Left ventricle myocardium inferior (tissue), 1 donor: ENCODE measurements at regions not wholly inside any gene's neighbourhood (a gene's known extent, or its start where the extent isn't known, plus 50 kb on each side); places are given as distances from the start of the nearest gene placed in this dataset.
"Not testable (repeated sequence)": the region's sequence is repeated elsewhere in the genome, so short reads cannot be mapped to it uniquely, and the experiment has no call there.

Source experiments
- DNase-seq: peaks from one replicate; pipeline ENCODE4 v3.0.0-alpha.2; 2020
- H3K27ac ChIP-seq: fragments of 200-600 bp; replicated peaks from 2 replicates; pipeline ENCODE4 v1.8.0; 2021
- H3K27me3 ChIP-seq: fragments of 200-600 bp; 2 replicates; pipeline ENCODE4 v1.8.0; 2021; ENCODE audit warnings: low read depth
- H3K36me3 ChIP-seq: fragments of 200-600 bp; 2 replicates; pipeline ENCODE4 v1.8.0; 2021
- H3K4me1 ChIP-seq: fragments of 200-600 bp; 2 replicates; pipeline ENCODE4 v1.8.0; 2021
- H3K4me3 ChIP-seq: fragments of 200-600 bp; 2 replicates; pipeline ENCODE4 v1.8.0; 2021; ENCODE audit warnings: mild to moderate bottlenecking, moderate library complexity
- H3K9me3 ChIP-seq: fragments of 200-600 bp; replicated peaks from 2 replicates; pipeline ENCODE4 v1.8.0; 2021
- CTCF ChIP-seq: fragments of 200-600 bp; IDR thresholded peaks from 2 replicates; pipeline ENCODE4 v1.8.0; 2021; ENCODE audit warnings: antibody characterized with exemption, mild to moderate bottlenecking, borderline replicate concordance
- intact Hi-C: fragments of 100-400 bp; cut with micrococcal nuclease; formaldehyde crosslinking; loops from one replicate; pipeline ENCODE4 v1.11.0; 2022
- donor health status: DM: no; HTN: yes; CAD: no; lungs with severe emphysema.

- no peak overlapping the region for H3K4me3 ChIP-seq
- H3K4me1 ChIP-seq, result no peaks in the 10 kb centered on the region
- intact Hi-C loops, result no loop called here
- H3K27ac ChIP-seq, result no peak overlapping the region
- H3K27me3 ChIP-seq, result peaks cover 4% of the 10 kb centered on the region
- DNase-seq, result no peak
- TF ChIP-seq CTCF, result no peak
- H3K36me3 ChIP-seq, result no peaks in the 10 kb centered on the region
- peaks cover 27% of the 10 kb centered on the region for H3K9me3 ChIP-seq
Measured at GRCh38 chr2:175431101-175431946, 249.8 kb upstream of the ATP5MC3 start.

GRCh38 chr2:175430236-175430635 is 248.7 kb upstream of the ATP5MC3 start:
- Histone ChIP-seq H3K4me3 (no peak overlapping the region), H3K4me1 (no peaks in the 10 kb centered on the region), H3K36me3 (no peaks in the 10 kb centered on the region), H3K27ac (no peak overlapping the region), H3K9me3 (peaks cover 27% of the 10 kb centered on the region), H3K27me3 (peaks cover 5% of the 10 kb centered on the region)
- no peak for DNase-seq
- intact Hi-C loops, result no loop called here
- TF ChIP-seq CTCF, result no peak

GRCh38 chr2:175418224-175418835 is 236.8 kb upstream of the ATP5MC3 start:
- Histone ChIP-seq H3K27ac (no peak overlapping the region), H3K9me3 (no peaks in the 10 kb centered on the region), H3K4me1 (no peaks in the 10 kb centered on the region), H3K36me3 (no peaks in the 10 kb centered on the region), H3K27me3 (peaks cover 18% of the 10 kb centered on the region), H3K4me3 (no peak overlapping the region)
- no peak for TF ChIP-seq CTCF
- no peak for DNase-seq
- intact Hi-C loops, result no loop called here

GRCh38 chr2:175414882-175415487 is 233.5 kb upstream of the ATP5MC3 start:
- Histone ChIP-seq H3K9me3 (no peaks in the 10 kb centered on the region), H3K27ac (no peak overlapping the region), H3K27me3 (peaks cover 17% of the 10 kb centered on the region), H3K4me1 (no peaks in the 10 kb centered on the region), H3K36me3 (no peaks in the 10 kb centered on the region), H3K4me3 (no peak overlapping the region)
- peak; percentile 75 for TF ChIP-seq CTCF
- DNase-seq, result peak; percentile 62
- intact Hi-C loops, result no loop called here

- Histone ChIP-seq H3K27me3 (peaks cover 17% of the 10 kb centered on the region), H3K9me3 (no peaks in the 10 kb centered on the region), H3K4me3 (no peak overlapping the region), H3K4me1 (no peaks in the 10 kb centered on the region), H3K27ac (no peak overlapping the region), H3K36me3 (no peaks in the 10 kb centered on the region)
- intact Hi-C loops, result no loop called here
- TF ChIP-seq CTCF, result no peak
- DNase-seq, result no peak
Measured at GRCh38 chr2:175414191-175414881, 232.8 kb upstream of the ATP5MC3 start.

GRCh38 chr2:175410941-175411340 is 229.4 kb upstream of the ATP5MC3 start:
- H3K36me3 ChIP-seq, H3K27ac ChIP-seq, H3K4me1 ChIP-seq, DNase-seq, H3K9me3 ChIP-seq, intact Hi-C loops, H3K4me3 ChIP-seq: not testable (repeated sequence)
- H3K27me3 ChIP-seq, result peaks cover 39% of the 10 kb centered on the region
